ENCODE measurements at regions not wholly inside any gene's neighbourhood (a gene's known extent, or its start where the extent isn't known, plus 50 kb on each side); places are given as distances from the start of the nearest gene placed in this dataset.

- no peak for TF ChIP-seq CTCF (IDR thresholded peaks at IDR 0.05)
- Histone ChIP-seq H3K4me1 (no peaks in the 10 kb centered on the region), H3K27ac (no peak overlapping the region), H3K36me3 (no peaks in the 10 kb centered on the region), H3K27me3 (no peaks in the 10 kb centered on the region), H3K4me3 (no peak overlapping the region), H3K9me3 (no peaks in the 10 kb centered on the region)
- intact Hi-C loops (cut with DNase I), result no loop called here
- no peak for DNase-seq (ENCODE audit: low spot score in 2 of 2)
Observed at GRCh38 chr2:2870106-2870505, 507.5 kb downstream of the EIPR1 start.

- no peak for DNase-seq (ENCODE audit: low spot score in 2 of 2)
- Histone ChIP-seq H3K9me3 (no peaks in the 10 kb centered on the region), H3K36me3 (no peaks in the 10 kb centered on the region), H3K27me3 (no peaks in the 10 kb centered on the region), H3K4me3 (no peak overlapping the region), H3K27ac (no peak overlapping the region), H3K4me1 (no peaks in the 10 kb centered on the region)
- TF ChIP-seq CTCF (IDR thresholded peaks at IDR 0.05), result no peak
- intact Hi-C loops (cut with DNase I), result no loop called here
Observed at GRCh38 chr2:2869553-2869952, 508.1 kb downstream of the EIPR1 start.

GRCh38 chr2:2868085-2868484 is 509.5 kb downstream of the EIPR1 start:
- no peak for DNase-seq (ENCODE audit: low spot score in 2 of 2)
- H3K27me3 ChIP-seq, result no peaks in the 10 kb centered on the region

GRCh38 chr2:2867397-2867979 is 510.1 kb downstream of the EIPR1 start:
- intact Hi-C loops (cut with DNase I), result no loop called here
- Histone ChIP-seq H3K36me3 (no peaks in the 10 kb centered on the region), H3K4me1 (no peaks in the 10 kb centered on the region), H3K27me3 (no peaks in the 10 kb centered on the region), H3K27ac (no peak overlapping the region), H3K4me3 (no peak overlapping the region), H3K9me3 (no peaks in the 10 kb centered on the region)
- DNase-seq (ENCODE audit: low spot score in 2 of 2), result no peak
- TF ChIP-seq CTCF (IDR thresholded peaks at IDR 0.05), result no peak

More at GRCh38 chr2:2868085-2868484, 509.5 kb downstream of the EIPR1 start:
- no peaks in the 10 kb centered on the region for H3K36me3 ChIP-seq
- no peak overlapping the region for H3K4me3 ChIP-seq
- H3K9me3 ChIP-seq, result no peaks in the 10 kb centered on the region
- H3K4me1 ChIP-seq, result no peaks in the 10 kb centered on the region
- H3K27ac ChIP-seq, result no peak overlapping the region
- intact Hi-C loops (cut with DNase I), result no loop called here
- no peak for TF ChIP-seq CTCF (IDR thresholded peaks at IDR 0.05)

GRCh38 chr2:2866459-2866858 is 511.2 kb downstream of the EIPR1 start:
- no peak for DNase-seq (ENCODE audit: low spot score in 2 of 2)
- Histone ChIP-seq H3K4me1 (no peaks in the 10 kb centered on the region), H3K27ac (no peak overlapping the region), H3K9me3 (no peaks in the 10 kb centered on the region), H3K36me3 (no peaks in the 10 kb centered on the region), H3K27me3 (no peaks in the 10 kb centered on the region), H3K4me3 (no peak overlapping the region)
- no peak for TF ChIP-seq CTCF (IDR thresholded peaks at IDR 0.05)
- intact Hi-C loops (cut with DNase I), result no loop called here

GRCh38 chr2:2862386-2862785 is 515.2 kb downstream of the EIPR1 start:
- no peak for DNase-seq (ENCODE audit: low spot score in 2 of 2)
- no peaks in the 10 kb centered on the region for H3K36me3 ChIP-seq
- no peak for TF ChIP-seq CTCF (IDR thresholded peaks at IDR 0.05)
- H3K9me3 ChIP-seq, result no peaks in the 10 kb centered on the region
- intact Hi-C loops (cut with DNase I), result no loop called here
- H3K27me3 ChIP-seq, result no peaks in the 10 kb centered on the region
- no peak overlapping the region for H3K27ac ChIP-seq
- H3K4me1 ChIP-seq, result no peaks in the 10 kb centered on the region
- no peak overlapping the region for H3K4me3 ChIP-seq
